WTC11 (cell line): ENCODE measurements at regions not wholly inside any gene's neighbourhood (a gene's known extent, or its start where the extent isn't known, plus 50 kb on each side); places are given as distances from the start of the nearest gene placed in this dataset.
A peak's percentile ranks its signal among the peaks of the same experiment; 100 is the strongest.

ENCODE experiments used
- ATAC-seq: fragments of 200-7000 bp; cut with Tn5 transposase; 2 replicates; pipeline ENCODE4 v1.10.0; 2021; ENCODE audit warnings: mild to moderate bottlenecking, moderate library complexity
- CTCF ChIA-PET: fragments of 300-600 bp; sonication (Branson Sonifier 250); formaldehyde crosslinking; loops from one replicate; lab custom pipeline; 2021; ENCODE audit warnings: antibody characterized with exemption; lab: Charles Lee
- POLR2A ChIA-PET: fragments of 350-600 bp; sonication (Branson Sonifier 250); formaldehyde crosslinking; loops from one replicate; lab custom pipeline; 2021; ENCODE audit warnings: antibody characterized with exemption; lab: Charles Lee
- DNase-seq: peaks from one replicate; pipeline ENCODE4 v3.0.0; 2021; ENCODE audit warnings: low spot score
- H3K27ac Mint-ChIP-seq: 2 replicates; pipeline ENCODE4 v1.8.0; 2021; ENCODE audit warnings: mixed read lengths
- H3K27me3 Mint-ChIP-seq: 2 replicates; pipeline ENCODE4 v1.8.0; 2021; ENCODE audit warnings: low read depth, mild to moderate bottlenecking, moderate library complexity, mixed read lengths
- H3K36me3 Mint-ChIP-seq: 2 replicates; pipeline ENCODE4 v1.8.0; 2021; ENCODE audit warnings: mixed read lengths
- H3K4me1 Mint-ChIP-seq: 2 replicates; pipeline ENCODE4 v1.8.0; 2022; ENCODE audit warnings: mixed read lengths
- H3K4me3 Mint-ChIP-seq: 2 replicates; pipeline ENCODE4 v1.8.0; 2021; ENCODE audit warnings: mild to moderate bottlenecking, moderate library complexity, mixed read lengths
- H3K9me3 Mint-ChIP-seq: 2 replicates; pipeline ENCODE4 v1.8.0; 2021; ENCODE audit warnings: mixed read lengths
- CTCF ChIP-seq: fragments of 200-600 bp; IDR thresholded peaks from 2 replicates; pipeline ENCODE4 v1.8.0; 2022; ENCODE audit warnings: antibody characterized with exemption
- GABPB1 ChIP-seq: sonication (generic); formaldehyde crosslinking; IDR thresholded peaks from 2 replicates; pipeline ENCODE4 v1.8.1; 2023; ENCODE audit warnings: mild to moderate bottlenecking, missing genetic modification reagents
- KAT7 ChIP-seq: sonication (generic); formaldehyde crosslinking; IDR thresholded peaks from 2 replicates; pipeline ENCODE4 v1.8.1; 2023; ENCODE audit warnings: missing genetic modification reagents, mild to moderate bottlenecking, borderline replicate concordance
- NR2C2 ChIP-seq: sonication (generic); formaldehyde crosslinking; IDR thresholded peaks from 2 replicates; pipeline ENCODE4 v1.8.0; 2022; ENCODE audit warnings: mild to moderate bottlenecking, missing genetic modification reagents
- STAT6 ChIP-seq: sonication (generic); formaldehyde crosslinking; conservative IDR thresholded peaks from 2 replicates; pipeline ENCODE4 v1.8.1; 2023; ENCODE audit warnings: mild to moderate bottlenecking, low read depth, missing genetic modification reagents, moderate library complexity
- ZMAT4 ChIP-seq: fragments of 250-450 bp; sonication (Bioruptor Pico); IDR thresholded peaks from 2 replicates; pipeline ENCODE4 v1.9.0; 2021; ENCODE audit warnings: mild to moderate bottlenecking
- ZNF138 ChIP-seq: sonication (generic); formaldehyde crosslinking; conservative IDR thresholded peaks from 2 replicates; pipeline ENCODE4 v1.8.1; 2022; ENCODE audit warnings: mild to moderate bottlenecking, moderate library complexity, missing genetic modification reagents
- ZNF281 ChIP-seq: sonication (generic); formaldehyde crosslinking; IDR thresholded peaks from 2 replicates; pipeline ENCODE4 v1.8.0; 2023; ENCODE audit warnings: mild to moderate bottlenecking, missing genetic modification reagents
- ZNF425 ChIP-seq: fragments of 250-450 bp; sonication (Bioruptor Pico); conservative IDR thresholded peaks from 2 replicates; pipeline ENCODE4 v1.9.0; 2021; ENCODE audit warnings: mild to moderate bottlenecking

GRCh38 chr6:112877134-112878100 is 530.3 kb downstream of the RFPL4B start (continued):
- no peak for TF ChIP-seq STAT6 (CRISPR knock-in tag)
- no peak for TF ChIP-seq ZNF138 (CRISPR knock-in tag)
- no peak for TF ChIP-seq ZNF425 (CRISPR knock-in tag)
- TF ChIP-seq NR2C2: no peak
- TF ChIP-seq ZNF281: no peak
- no peak for TF ChIP-seq ZMAT4 (CRISPR knock-in tag)

GRCh38 chr6:112879920-112880413 is 532.8 kb downstream of the RFPL4B start:
- ATAC-seq: peak; percentile 95

More at GRCh38 chr6:112879920-112880413, 532.8 kb downstream of the RFPL4B start:
- Mint-ChIP-seq H3K27ac (no peak overlapping the region), H3K4me1 (peaks cover 3% of the 10 kb centered on the region; the same call in 1 of the 2 replicates), H3K9me3 (no peaks in the 10 kb centered on the region), H3K27me3 (no peaks in the 10 kb centered on the region), H3K36me3 (no peaks in the 10 kb centered on the region), H3K4me3 (peak overlapping the region; percentile 48)
- DNase-seq: peak; percentile 83
- CTCF ChIA-PET: interaction anchor here (0.7 to 1.5 kb wide), 7 partner anchors 16 to 999 kb away, joined by 3 to 5 read pairs (median 4); no protein-coding TSS in a partner anchor
- POLR2A ChIA-PET: no interaction called here
- TF ChIP-seq CTCF (peak; percentile 57), GABPB1 (peak; percentile 48; the same call in 1 of the 2 replicates), KAT7 (CRISPR knock-in tag) (no peak)
